ENCODE measurements at regions not wholly inside any gene's neighbourhood (a gene's known extent, or its start where the extent isn't known, plus 50 kb on each side); places are given as distances from the start of the nearest gene placed in this dataset.

DNA sequence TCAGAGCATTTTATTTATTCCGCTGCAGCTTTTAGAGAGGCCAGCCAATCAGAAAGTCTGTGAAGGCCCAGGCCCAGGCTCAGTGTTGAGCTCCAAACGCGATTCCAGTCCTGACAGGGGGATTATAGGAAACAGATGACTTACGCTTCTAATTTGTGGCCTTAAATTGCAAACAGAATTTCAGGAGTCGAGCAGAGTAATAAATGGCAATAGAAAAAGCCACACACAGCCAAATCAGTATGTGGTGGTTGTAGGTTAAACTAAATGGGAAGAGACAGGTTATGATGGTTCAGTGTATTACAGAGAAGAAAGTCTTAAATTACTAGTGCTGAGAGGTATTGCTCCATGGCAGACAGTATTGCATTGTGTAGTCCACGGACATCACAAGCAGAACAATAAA lies 131.0 kb upstream of the ZEB2 start:
- no peak for TF ChIP-seq CTCF (IDR thresholded peaks at IDR 0.05; ENCODE audit: insufficient read depth, low read length)
- no peak for TF ChIP-seq REST (IDR thresholded peaks at IDR 0.05; ENCODE audit: insufficient replicate concordance, low read depth)
- TF ChIP-seq GABPA (IDR thresholded peaks at IDR 0.05; ENCODE audit: low read depth) = no peak
- no peak for TF ChIP-seq POLR2AphosphoS5 (IDR thresholded peaks at IDR 0.05; ENCODE audit: low read depth)

All from HL-60 (cell line).